Upper lobe of right lung (tissue), 1 donor: ENCODE measurements at regions not wholly inside any gene's neighbourhood (a gene's known extent, or its start where the extent isn't known, plus 50 kb on each side); places are given as distances from the start of the nearest gene placed in this dataset.
"Not testable (repeated sequence)": the region's sequence is repeated elsewhere in the genome, so short reads cannot be mapped to it uniquely, and the experiment has no call there.

ENCODE experiments used
- ATAC-seq: fragments of 200-7000 bp; cut with Tn5 transposase; one replicate; pipeline ENCODE4 v1.9.1; 2020; ENCODE audit warnings: mild to moderate bottlenecking, moderate library complexity
- DNase-seq: peaks from one replicate; pipeline ENCODE4 v3.0.0-alpha.2; 2020
- H3K27ac ChIP-seq: fragments of 200-600 bp; one replicate; pipeline ENCODE4 v1.8.0; 2022
- H3K27me3 ChIP-seq: fragments of 200-600 bp; one replicate; pipeline ENCODE4 v1.8.0; 2022; ENCODE audit warnings: mild to moderate bottlenecking
- H3K36me3 ChIP-seq: fragments of 200-600 bp; one replicate; pipeline ENCODE4 v1.8.0; 2022
- H3K4me1 ChIP-seq: fragments of 200-600 bp; one replicate; pipeline ENCODE4 v1.8.0; 2022
- H3K4me3 ChIP-seq: fragments of 200-600 bp; one replicate; pipeline ENCODE4 v1.8.0; 2022; ENCODE audit warnings: mild to moderate bottlenecking
- H3K9me3 ChIP-seq: fragments of 200-600 bp; one replicate; pipeline ENCODE4 v1.8.0; 2022
- intact Hi-C: fragments of 100-400 bp; cut with DNase I; formaldehyde crosslinking; loops from one replicate; pipeline ENCODE4 v1.11.0; 2022
- TF ChIP-seq, protein P1 (sequence below): fragments of 200-600 bp; IDR thresholded peaks from one replicate; pipeline ENCODE4 v1.8.0; 2022; ENCODE audit warnings: antibody characterized with exemption
- donor health status: DM: no; HTN: yes; CAD: no; lungs with severe emphysema.

- no peak for ATAC-seq
- Histone ChIP-seq H3K4me3 (no peak overlapping the region), H3K27ac (no peak overlapping the region), H3K27me3 (no peaks in the 10 kb centered on the region), H3K4me1 (no peaks in the 10 kb centered on the region), H3K36me3 (no peaks in the 10 kb centered on the region), H3K9me3 (no peaks in the 10 kb centered on the region)
- intact Hi-C loops: no loop called here
- no peak for DNase-seq
- TF ChIP-seq, protein P1, sequence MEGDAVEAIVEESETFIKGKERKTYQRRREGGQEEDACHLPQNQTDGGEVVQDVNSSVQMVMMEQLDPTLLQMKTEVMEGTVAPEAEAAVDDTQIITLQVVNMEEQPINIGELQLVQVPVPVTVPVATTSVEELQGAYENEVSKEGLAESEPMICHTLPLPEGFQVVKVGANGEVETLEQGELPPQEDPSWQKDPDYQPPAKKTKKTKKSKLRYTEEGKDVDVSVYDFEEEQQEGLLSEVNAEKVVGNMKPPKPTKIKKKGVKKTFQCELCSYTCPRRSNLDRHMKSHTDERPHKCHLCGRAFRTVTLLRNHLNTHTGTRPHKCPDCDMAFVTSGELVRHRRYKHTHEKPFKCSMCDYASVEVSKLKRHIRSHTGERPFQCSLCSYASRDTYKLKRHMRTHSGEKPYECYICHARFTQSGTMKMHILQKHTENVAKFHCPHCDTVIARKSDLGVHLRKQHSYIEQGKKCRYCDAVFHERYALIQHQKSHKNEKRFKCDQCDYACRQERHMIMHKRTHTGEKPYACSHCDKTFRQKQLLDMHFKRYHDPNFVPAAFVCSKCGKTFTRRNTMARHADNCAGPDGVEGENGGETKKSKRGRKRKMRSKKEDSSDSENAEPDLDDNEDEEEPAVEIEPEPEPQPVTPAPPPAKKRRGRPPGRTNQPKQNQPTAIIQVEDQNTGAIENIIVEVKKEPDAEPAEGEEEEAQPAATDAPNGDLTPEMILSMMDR: no peak
Measured at GRCh38 chr4:14410516-14410915, 591.8 kb upstream of the CPEB2 start.

DNA sequence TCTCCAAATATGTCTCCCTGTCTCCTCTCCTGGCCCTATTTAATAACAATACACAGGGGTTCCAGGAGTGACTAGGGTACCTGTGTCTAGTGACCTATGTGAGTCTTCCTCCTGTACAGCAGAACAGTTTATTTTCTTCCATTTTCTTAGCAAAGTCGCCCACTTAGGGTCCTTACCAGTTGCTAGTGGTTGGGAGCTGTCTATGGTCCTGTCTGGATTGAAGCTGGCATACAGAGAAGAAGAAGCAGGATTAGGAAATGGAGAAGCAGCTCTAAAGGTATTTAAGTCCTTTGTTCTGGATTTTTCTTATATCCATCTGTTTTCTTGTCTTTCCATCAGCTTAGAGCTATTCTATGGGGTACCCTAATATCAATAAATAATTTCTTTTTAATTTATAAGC, 587.1 kb upstream of the CPEB2 start:
- ATAC-seq: no peak
- TF ChIP-seq, protein P1: no peak
- Histone ChIP-seq H3K4me3 (no peak overlapping the region), H3K27ac (no peak overlapping the region), H3K9me3 (no peaks in the 10 kb centered on the region), H3K27me3 (no peaks in the 10 kb centered on the region), H3K36me3 (no peaks in the 10 kb centered on the region), H3K4me1 (no peaks in the 10 kb centered on the region)
- intact Hi-C loops: no loop called here
- no peak for DNase-seq

DNA sequence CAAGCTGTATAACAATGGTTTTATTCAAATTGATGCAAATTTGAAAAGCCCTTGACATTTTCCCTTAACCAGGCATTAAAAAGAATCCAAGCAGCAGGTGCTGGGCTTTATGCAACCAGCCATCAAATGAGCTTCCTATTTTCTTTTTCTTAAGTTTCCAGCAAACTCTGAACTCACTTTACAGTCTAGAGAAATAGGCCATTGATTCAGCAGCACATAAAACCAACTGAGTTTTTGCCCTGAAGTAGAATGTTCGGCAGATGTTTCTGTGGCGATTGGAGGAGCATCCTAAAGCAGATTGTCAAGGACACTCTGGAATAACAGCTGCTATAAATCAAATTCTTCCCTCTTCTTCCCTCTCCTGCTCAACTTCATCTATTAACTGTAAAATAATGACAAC, 582.8 kb upstream of the CPEB2 start:
- intact Hi-C loops: no loop called here
- no peak for DNase-seq
- no peak overlapping the region for H3K27ac ChIP-seq
- H3K36me3 ChIP-seq: no peaks in the 10 kb centered on the region
- no peaks in the 10 kb centered on the region for H3K27me3 ChIP-seq
- no peaks in the 10 kb centered on the region for H3K9me3 ChIP-seq
- no peaks in the 10 kb centered on the region for H3K4me1 ChIP-seq
- ATAC-seq: no peak
- TF ChIP-seq, protein P1: no peak
- H3K4me3 ChIP-seq: no peak overlapping the region

DNA sequence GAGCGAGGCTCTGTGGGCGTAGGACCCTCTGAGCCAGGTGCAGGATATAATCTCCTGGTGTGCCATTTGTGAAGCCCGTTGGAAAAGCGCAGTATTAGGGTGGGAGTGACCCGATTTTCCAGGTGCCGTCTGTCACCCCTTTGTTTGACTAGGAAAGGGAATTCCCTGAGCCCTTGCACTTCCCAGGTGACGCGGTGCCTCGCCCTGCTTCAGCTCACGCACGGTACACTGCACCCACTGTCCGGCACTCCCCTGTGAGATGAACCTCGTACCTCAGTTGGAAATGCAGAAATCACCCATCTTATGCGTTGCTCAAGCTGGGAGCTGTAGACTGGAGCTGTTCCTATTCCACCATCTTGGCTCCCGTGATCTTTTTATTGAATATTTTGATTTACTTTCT, 576.0 kb upstream of the CPEB2 start:
- H3K4me3 ChIP-seq, ATAC-seq, intact Hi-C loops, H3K36me3 ChIP-seq, H3K4me1 ChIP-seq, H3K27ac ChIP-seq, DNase-seq, H3K9me3 ChIP-seq, H3K27me3 ChIP-seq: not testable (repeated sequence)

DNA sequence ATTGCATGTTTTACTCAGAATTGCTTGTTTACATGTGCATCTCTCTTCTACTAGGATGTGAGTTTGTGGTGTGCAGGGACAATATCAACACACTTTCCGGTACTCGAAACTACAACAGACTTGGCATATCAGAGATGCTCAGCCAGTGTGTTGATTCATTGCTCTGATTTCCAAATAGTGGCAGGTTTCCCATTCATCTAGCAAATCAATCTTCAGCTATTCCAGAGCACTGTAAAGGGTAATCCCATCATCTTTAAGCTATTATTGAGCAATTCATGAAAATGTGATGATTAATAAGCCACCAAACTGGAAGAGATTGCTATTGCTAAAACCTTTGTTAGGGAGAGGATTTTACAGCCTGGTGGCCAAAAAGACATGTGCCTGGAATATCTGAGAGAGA, 574.2 kb upstream of the CPEB2 start:
- intact Hi-C loops: no loop called here
- DNase-seq (no peak), ATAC-seq (no peak)
- Histone ChIP-seq H3K4me1 (no peaks in the 10 kb centered on the region), H3K36me3 (no peaks in the 10 kb centered on the region), H3K4me3 (no peak overlapping the region), H3K27ac (no peak overlapping the region), H3K27me3 (no peaks in the 10 kb centered on the region), H3K9me3 (no peaks in the 10 kb centered on the region)
- TF ChIP-seq, protein P1: no peak

DNA sequence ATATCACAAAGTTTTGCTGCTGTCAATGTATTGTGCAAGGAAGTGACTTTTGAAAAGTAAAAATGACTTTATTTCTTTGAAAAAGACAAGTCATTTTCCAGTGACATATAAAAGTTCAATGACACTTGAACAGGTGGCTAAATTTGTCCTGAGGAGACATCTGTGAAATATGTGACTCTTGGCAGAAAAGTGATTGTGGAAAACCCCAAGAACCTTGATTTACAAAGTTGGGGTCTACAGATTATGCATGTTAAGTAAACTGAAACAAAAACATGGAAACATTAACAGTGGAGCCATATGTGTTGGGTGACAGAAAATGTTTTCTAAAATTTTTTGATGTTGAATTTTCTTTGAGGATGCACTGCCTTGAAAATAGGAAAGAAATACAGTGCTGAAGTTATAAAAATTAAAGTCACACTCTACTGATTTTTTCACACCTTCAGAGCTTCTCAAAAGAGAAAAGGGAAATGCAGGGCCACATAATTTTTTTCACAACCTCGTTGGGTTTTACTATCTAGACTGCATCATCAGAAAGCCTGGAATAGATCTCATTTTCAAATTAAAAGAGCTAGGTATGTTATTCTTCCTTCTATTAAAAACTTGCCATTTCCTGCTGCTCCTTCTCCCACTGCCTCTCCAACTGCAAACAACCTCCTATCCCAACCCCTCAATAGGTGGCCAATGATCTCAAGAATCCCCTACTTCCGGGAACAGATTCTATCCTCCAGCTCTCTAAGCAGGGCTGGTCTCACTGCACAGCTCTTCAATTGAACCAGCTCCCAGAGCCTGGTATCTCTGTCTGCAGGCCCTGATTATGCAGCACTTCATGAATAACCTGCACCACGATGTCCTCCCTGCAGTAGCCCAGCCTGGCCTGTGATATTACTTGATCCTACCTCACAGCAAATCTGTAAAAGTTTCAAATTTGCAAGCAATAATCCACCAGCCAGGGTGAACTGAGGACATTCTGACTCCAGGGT, 570.8 kb upstream of the CPEB2 start:
- Histone ChIP-seq H3K9me3 (no peaks in the 10 kb centered on the region), H3K36me3 (no peaks in the 10 kb centered on the region), H3K4me1 (no peaks in the 10 kb centered on the region), H3K27ac (no peak overlapping the region), H3K27me3 (no peaks in the 10 kb centered on the region), H3K4me3 (no peak overlapping the region)
- TF ChIP-seq, protein P1: no peak
- DNase-seq: no peak
- no peak for ATAC-seq
- intact Hi-C loops: no loop called here
